ENCODE measurements at regions not wholly inside any gene's neighbourhood (a gene's known extent, or its start where the extent isn't known, plus 50 kb on each side); places are given as distances from the start of the nearest gene placed in this dataset.
"Not testable (repeated sequence)": the region's sequence is repeated elsewhere in the genome, so short reads cannot be mapped to it uniquely, and the experiment has no call there.

- DNase-seq (ENCODE audit: low read depth in 2 of 2) = peak in 1 of 2 experiments; percentile 19
Observed at GRCh38 chr18:961644-962355, 57.1 kb downstream of the ADCYAP1 start.

- DNase-seq (ENCODE audit: low read depth in 2 of 2) = no peak
Observed at GRCh38 chr18:963276-963675, 58.6 kb downstream of the ADCYAP1 start.

GRCh38 chr18:965921-966758 lies 61.5 kb downstream of the ADCYAP1 start:
- no peak for DNase-seq (ENCODE audit: low read depth in 2 of 2)

GRCh38 chr18:966759-967576 lies 62.3 kb downstream of the ADCYAP1 start:
- DNase-seq (ENCODE audit: low read depth in 2 of 2) = no peak

- not testable (repeated sequence) for DNase-seq (ENCODE audit: low read depth in 2 of 2)
Observed at GRCh38 chr18:968910-969309, 64.2 kb downstream of the ADCYAP1 start.

- DNase-seq (ENCODE audit: low read depth in 2 of 2) = not testable (repeated sequence)
Observed at GRCh38 chr18:969311-969710, 64.6 kb downstream of the ADCYAP1 start.

GRCh38 chr18:974606-975005 lies 69.9 kb downstream of the ADCYAP1 start:
- not testable (repeated sequence) for DNase-seq (ENCODE audit: low read depth in 2 of 2)

- DNase-seq (ENCODE audit: low read depth in 2 of 2) = not testable (repeated sequence)
Observed at GRCh38 chr18:976393-977128, 71.9 kb downstream of the ADCYAP1 start.

- not testable (repeated sequence) for DNase-seq (ENCODE audit: low read depth in 2 of 2)
Observed at GRCh38 chr18:977327-977726, 72.7 kb downstream of the ADCYAP1 start.

- DNase-seq (ENCODE audit: low read depth in 2 of 2) = not testable (repeated sequence)
Observed at GRCh38 chr18:977732-978131, 73.1 kb downstream of the ADCYAP1 start.

- DNase-seq (ENCODE audit: low read depth in 2 of 2) = no peak
Observed at GRCh38 chr18:980586-980985, 75.9 kb downstream of the ADCYAP1 start.

- no peak for DNase-seq (ENCODE audit: low read depth in 2 of 2)
Observed at GRCh38 chr18:984004-984403, 79.3 kb downstream of the ADCYAP1 start.

- DNase-seq (ENCODE audit: low read depth in 2 of 2) = no peak
Observed at GRCh38 chr18:985212-985661, 80.6 kb downstream of the ADCYAP1 start.

- no peak for DNase-seq (ENCODE audit: low read depth in 2 of 2)
Observed at GRCh38 chr18:986051-986450, 81.4 kb downstream of the ADCYAP1 start.

GRCh38 chr18:986552-986951 lies 81.9 kb downstream of the ADCYAP1 start:
- DNase-seq (ENCODE audit: low read depth in 2 of 2) = no peak

GRCh38 chr18:987325-988186 lies 82.9 kb downstream of the ADCYAP1 start:
- DNase-seq (ENCODE audit: low read depth in 2 of 2) = peak; percentile 31 to 46

GRCh38 chr18:989425-989824 lies 84.8 kb downstream of the ADCYAP1 start:
- DNase-seq (ENCODE audit: low read depth in 2 of 2) = no peak

- no peak for DNase-seq (ENCODE audit: low read depth in 2 of 2)
Observed at GRCh38 chr18:990197-990596, 85.5 kb downstream of the ADCYAP1 start.

- DNase-seq (ENCODE audit: low read depth in 2 of 2) = no peak
Observed at GRCh38 chr18:991441-991840, 86.8 kb downstream of the ADCYAP1 start.

GRCh38 chr18:993560-993959 lies 88.9 kb downstream of the ADCYAP1 start:
- no peak for DNase-seq (ENCODE audit: low read depth in 2 of 2)

All from fibroblast of skin of left biceps (primary cell).